OCI-LY1 (cell line): ENCODE measurements at regions not wholly inside any gene's neighbourhood (a gene's known extent, or its start where the extent isn't known, plus 50 kb on each side); places are given as distances from the start of the nearest gene placed in this dataset.
"Not testable (repeated sequence)": the region's sequence is repeated elsewhere in the genome, so short reads cannot be mapped to it uniquely, and the experiment has no call there.

Experiments
- H2AFZ ChIP-seq: fragments of 200-600 bp; sonication (generic), shearing (Covaris generic); 2 replicates; pipeline ENCODE4 v1.6.0; 2014; ENCODE audit warnings: antibody characterized with exemption, mild to moderate bottlenecking, low read length
- H3F3A ChIP-seq: fragments of 200-600 bp; sonication (generic), shearing (Covaris generic); 2 replicates; pipeline ENCODE4 v1.6.0; 2014; ENCODE audit warnings: mild to moderate bottlenecking, antibody characterized with exemption, low read length, moderate library complexity; ENCODE audit not compliant: insufficient read depth
- H3K27ac ChIP-seq: fragments of 200-600 bp; sonication (generic); 2 replicates; pipeline ENCODE4 v1.5.1; 2014; ENCODE audit warnings: low read length, mixed run types, mild to moderate bottlenecking, low read depth; ENCODE audit not compliant: poor library complexity, severe bottlenecking
- H3K27me3 ChIP-seq: fragments of 200-600 bp; sonication (generic); 2 replicates; pipeline ENCODE4 v1.6.0; 2014; ENCODE audit warnings: antibody characterized with exemption, mild to moderate bottlenecking, low read length, moderate library complexity; ENCODE audit not compliant: insufficient read depth
- H3K36me3 ChIP-seq: fragments of 200-600 bp; sonication (generic); 2 replicates; pipeline ENCODE4 v1.6.1; 2014; ENCODE audit warnings: mild to moderate bottlenecking, antibody characterized with exemption, low read length, moderate library complexity, mixed read lengths; ENCODE audit not compliant: insufficient read depth
- H3K4me1 ChIP-seq: fragments of 200-600 bp; sonication (generic); 2 replicates; pipeline ENCODE4 v1.5.1; 2014; ENCODE audit warnings: mild to moderate bottlenecking, low read length, moderate library complexity; ENCODE audit not compliant: insufficient read depth, severe bottlenecking
- H3K4me2 ChIP-seq: fragments of 200-600 bp; sonication (generic), shearing (Covaris generic); 2 replicates; pipeline ENCODE4 v1.6.1; 2014; ENCODE audit warnings: low read length
- H3K4me3 ChIP-seq: fragments of 200-600 bp; sonication (generic); 2 replicates; pipeline ENCODE4 v1.5.1; 2014; ENCODE audit warnings: low read length, low read depth, mild to moderate bottlenecking, mixed read lengths; ENCODE audit not compliant: poor library complexity, severe bottlenecking
- H3K79me2 ChIP-seq: fragments of 200-600 bp; shearing (Covaris generic); 2 replicates; pipeline ENCODE4 v1.6.1; 2016; ENCODE audit warnings: mixed run types, low read length, mixed read lengths; ENCODE audit not compliant: insufficient read depth
- H3K9ac ChIP-seq: fragments of 200-600 bp; sonication (generic), shearing (Covaris generic); 2 replicates; pipeline ENCODE4 v1.6.1; 2014; ENCODE audit warnings: mild to moderate bottlenecking, low read length, mixed read lengths
- H3K9me2 ChIP-seq: fragments of 200-600 bp; sonication (generic), shearing (Covaris generic); 2 replicates; pipeline ENCODE4 v1.6.1; 2014; ENCODE audit warnings: low read depth, mild to moderate bottlenecking, low read length, mixed read lengths
- H3K9me3 ChIP-seq: fragments of 200-600 bp; shearing (Covaris generic); 2 replicates; pipeline ENCODE4 v1.6.1; 2014; ENCODE audit warnings: low read length, mixed read lengths
- H4K20me1 ChIP-seq: fragments of 200-600 bp; sonication (generic), shearing (Covaris generic); 2 replicates; pipeline ENCODE4 v1.6.0; 2016; ENCODE audit warnings: mild to moderate bottlenecking, low read length; ENCODE audit not compliant: insufficient read depth

- not testable (repeated sequence) for H3K36me3 ChIP-seq, H3K4me1 ChIP-seq, H3K27me3 ChIP-seq, H2AFZ ChIP-seq, H3K9me3 ChIP-seq, H3F3A ChIP-seq, H3K4me3 ChIP-seq, H4K20me1 ChIP-seq, H3K27ac ChIP-seq, H3K9me2 ChIP-seq, H3K4me2 ChIP-seq, H3K79me2 ChIP-seq, H3K9ac ChIP-seq
Observed at GRCh38 chr1:120668187-120668586, 55.6 kb upstream of the NBPF26 start.
